HepG2 (cell line): ENCODE measurements at regions not wholly inside any gene's neighbourhood (a gene's known extent, or its start where the extent isn't known, plus 50 kb on each side); places are given as distances from the start of the nearest gene placed in this dataset.

ENCODE experiments used
- ATAC-seq: fragments of 200-7000 bp; cut with Tn5 transposase; 3 replicates; pipeline ENCODE4 v1.9.1; 2020; ENCODE audit warnings: mild to moderate bottlenecking, moderate library complexity
- BruUV-seq: library from RNA; stranded (reverse); fragments of 400-500 nt; replicated peaks from 2 replicates; lab custom pipeline; 2021; lab: Mats Ljungman, UMichigan
- CTCF ChIA-PET: fragments of 300-600 bp; formaldehyde crosslinking; extraction: SDS; loops from one replicate; lab custom pipeline; 2021; ENCODE audit warnings: low total read pairs, inconsistent platforms, low intra/inter-chr PET ratio; lab: Yijun Ruan, JAX
- POLR2A ChIA-PET: fragments of 350-600 bp; sonication (Branson Sonifier 250); formaldehyde crosslinking; loops from one replicate; lab custom pipeline; 2020; ENCODE audit warnings: antibody characterized with exemption, inconsistent platforms; lab: Yijun Ruan, JAX
- DNase-seq: peaks from one replicate; pipeline ENCODE4 v3.0.0-alpha.2; 2015; ENCODE audit warnings: low spot score
- FAIRE-seq: peaks from 3 replicates; lab custom pipeline; 2011; peaks lifted over from hg19 to GRCh38; lab: Jason Lieb, UNC
- H2AFZ ChIP-seq: one replicate; pipeline ENCODE4 v1.6.1; 2011; ENCODE audit warnings: low read length, inconsistent platforms
- H3K27ac ChIP-seq: fragments of 300-600 bp; 3 replicates; pipeline ENCODE4 v1.8.0; 2011; ENCODE audit warnings: mixed run types, mild to moderate bottlenecking, mixed read lengths, low read length, inconsistent platforms; ENCODE audit not compliant: insufficient read depth; ENCODE audit errors: extremely low read length
- H3K27me3 ChIP-seq, 2 experiments: fragments of 200-600 bp in 1 of 2; 2 replicates in 1 of 2; 3 replicates in 1 of 2; pipeline versions ENCODE4 v1.6.0 to v1.8.0; 2011; ENCODE audit warnings: low read length in 2 of 2, mild to moderate bottlenecking in 2 of 2, moderate library complexity in 2 of 2, inconsistent platforms in 1 of 2; ENCODE audit not compliant: insufficient read depth in 2 of 2, control insufficient read depth in 1 of 2
- H3K36me3 ChIP-seq, 2 experiments: fragments of 200-600 bp in 1 of 2; replicated peaks in 1 of 2; 2 replicates in 1 of 2; 3 replicates in 1 of 2; pipeline versions ENCODE4 v1.5.1 to v1.8.0; 2011; ENCODE audit warnings: low read length in 2 of 2, inconsistent platforms in 1 of 2; ENCODE audit not compliant: insufficient read depth in 2 of 2, control insufficient read depth in 1 of 2
- H3K4me1 ChIP-seq: 2 replicates; pipeline ENCODE4 v1.5.1; 2012; ENCODE audit warnings: low read length, inconsistent platforms; ENCODE audit not compliant: insufficient read depth
- H3K4me2 ChIP-seq: 2 replicates; pipeline ENCODE4 v1.6.0; 2011; ENCODE audit warnings: low read depth, low read length, inconsistent platforms
- H3K4me3 ChIP-seq, 3 experiments: fragments of 200-600 bp in 1 of 3; sonication (generic), shearing (Covaris generic) in 1 of 3; replicated peaks in 1 of 3; 2 replicates each; pipeline ENCODE4 v1.5.1; 2011 to 2016; ENCODE audit warnings: low read length in 3 of 3, inconsistent platforms in 2 of 3, low read depth in 2 of 3, mild to moderate bottlenecking in 2 of 3, control low read depth in 1 of 3, mixed read lengths in 1 of 3; ENCODE audit not compliant: insufficient read depth in 1 of 3
- H3K79me2 ChIP-seq: one replicate; pipeline ENCODE4 v1.6.1; 2011; ENCODE audit warnings: low read length, inconsistent platforms; ENCODE audit not compliant: insufficient read depth
- H3K9ac ChIP-seq: 2 replicates; pipeline ENCODE4 v1.6.0; 2011; ENCODE audit warnings: mild to moderate bottlenecking, low read depth, low read length, inconsistent platforms; ENCODE audit not compliant: insufficient read depth
- H3K9me3 ChIP-seq: 2 replicates; pipeline ENCODE4 v1.5.1; 2012; ENCODE audit warnings: mild to moderate bottlenecking, low read length
- H4K20me1 ChIP-seq: 2 replicates; pipeline ENCODE4 v1.6.0; 2011; ENCODE audit warnings: inconsistent platforms, mild to moderate bottlenecking, low read length, moderate library complexity; ENCODE audit not compliant: insufficient read depth
- ELK4 ChIP-seq: sonication (generic); formaldehyde crosslinking; IDR thresholded peaks from 2 replicates; pipeline ENCODE4 v1.9.0; 2021; ENCODE audit warnings: missing genetic modification reagents, borderline replicate concordance
- GABPA ChIP-seq, 2 experiments: IDR thresholded peaks; 2 replicates each; pipeline ENCODE4 v1.6.1; 2011 to 2016; ENCODE audit warnings: low read depth in 2 of 2, low read length in 1 of 2, missing biosample characterization in 1 of 2, missing genetic modification characterization in 1 of 2
- MAZ ChIP-seq, 2 experiments: sonication (generic) in 1 of 2; formaldehyde crosslinking in 1 of 2; IDR thresholded peaks; 2 replicates each; pipeline versions ENCODE4 v1.5.0 to v1.6.1; 2012 to 2020; ENCODE audit warnings: low read depth in 2 of 2, mild to moderate bottlenecking in 2 of 2, borderline replicate concordance in 1 of 2, improper control_type of control experiment in 1 of 2, low read length in 1 of 2, missing genetic modification reagents in 1 of 2, moderate library complexity in 1 of 2
- SAP130 ChIP-seq: IDR thresholded peaks from 2 replicates; pipeline ENCODE4 v1.6.1; 2016; ENCODE audit warnings: low read depth
- SPEN ChIP-seq: sonication (generic); formaldehyde crosslinking; IDR thresholded peaks from 2 replicates; pipeline ENCODE4 v1.5.1; 2020; ENCODE audit warnings: low read depth, mild to moderate bottlenecking, missing genetic modification reagents
- ZNF292 ChIP-seq: sonication (generic); formaldehyde crosslinking; IDR thresholded peaks from 2 replicates; pipeline ENCODE4 v1.8.1; 2022; ENCODE audit warnings: mild to moderate bottlenecking, low read depth, missing genetic modification reagents, borderline replicate concordance
- ZNF33B ChIP-seq: sonication (generic); formaldehyde crosslinking; IDR thresholded peaks from 2 replicates; pipeline ENCODE4 v1.5.1; 2020; ENCODE audit warnings: mild to moderate bottlenecking, missing genetic modification reagents
- ZNF512B ChIP-seq: sonication (generic); formaldehyde crosslinking; IDR thresholded peaks from 2 replicates; pipeline ENCODE4 v1.5.1; 2020; ENCODE audit warnings: missing genetic modification reagents, mild to moderate bottlenecking, borderline replicate concordance
- ZNF547 ChIP-seq: sonication (generic); formaldehyde crosslinking; IDR thresholded peaks from 2 replicates; pipeline ENCODE4 v1.5.1; 2020; ENCODE audit warnings: mild to moderate bottlenecking, missing genetic modification reagents
- ZNF614 ChIP-seq: IDR thresholded peaks from 2 replicates; pipeline ENCODE4 v1.6.1; 2018; ENCODE audit warnings: missing biosample characterization, missing genetic modification reagents, inconsistent platforms, borderline replicate concordance
- ZZZ3 ChIP-seq: sonication (generic); formaldehyde crosslinking; IDR thresholded peaks from 2 replicates; pipeline ENCODE4 v1.4.0; 2020; ENCODE audit warnings: missing genetic modification reagents, mild to moderate bottlenecking, borderline replicate concordance
- WGBS: methylation state at CpG from one replicate; pipeline ENCODE4 v1.1.6; 2017; ENCODE audit warnings: low lambda C conversion rate; 5-methylcytosine and 5-hydroxymethylcytosine counted together
- in situ Hi-C: cut with HindIII; loops from 2 replicates; pipeline ENCODE4 v1.10.0; 2017; ENCODE audit warnings: low pct_unique_long_range_greater_than_20kb; ENCODE audit not compliant: extremely low pct_ligation_motif_present
- intact Hi-C: fragments of 100-400 bp; cut with micrococcal nuclease; formaldehyde crosslinking; loops from one replicate; pipeline ENCODE4 v1.10.0; 2022; ENCODE audit not compliant: unreplicated experiment

- FAIRE-seq (no peak), DNase-seq (no peak), ATAC-seq (no peak)
- TF ChIP-seq ELK4 (CRISPR knock-in tag) (no peak), MAZ (IDR thresholded peaks at IDR 0.05; ENCODE audit: borderline replicate concordance, low read depth, low read length) (no peak), MAZ (CRISPR knock-in tag; IDR thresholded peaks at IDR 0.05; ENCODE audit: low read depth) (0 out of 2 replicates have a peak, but pooled peaks have one; percentile 30)
- ChIA-PET POLR2A (interaction anchor here (4.2 to 4.6 kb wide), 3 partner anchors 8 to 96 kb away, joined by 24 to 126 read pairs (median 44); partner anchors contain the start of gene ACSL3), CTCF (no interaction called here)
- Histone ChIP-seq H3K4me3 (no peak overlapping the region), H3K27me3 (no peaks in the 10 kb centered on the region), H3K4me1 (peaks cover 61% of the 10 kb centered on the region), H2AFZ (no peak overlapping the region), H3K36me3 (no peaks in the 10 kb centered on the region), H3K4me2 (no peak overlapping the region), H3K9ac (no peak overlapping the region), H4K20me1 (no peaks in the 10 kb centered on the region), H3K27ac (no peak overlapping the region), H3K9me3 (no peaks in the 10 kb centered on the region), H3K79me2 (no peaks in the 10 kb centered on the region)
- 92% methylated on average over 2 of the region's 2 CpGs for WGBS
- no TSS peak for BruUV-seq
- intact Hi-C loops, result no loop called here
- in situ Hi-C loops, result no loop called here
Observed at GRCh38 chr2:222804351-222804750, 56.5 kb upstream of the ACSL3 start.

GRCh38 chr2:222805591-222806304 is 55.1 kb upstream of the ACSL3 start:
- CTCF ChIA-PET, result interaction anchor here (1.0 kb wide), 1 partner anchor 9 kb away, joined by 3 read pairs; no protein-coding TSS in a partner anchor
- FAIRE-seq (no peak), ATAC-seq (peak; percentile 93), DNase-seq (peak; percentile 74)
- peak overlapping the region; percentile 81 for H3K27ac ChIP-seq
- no peaks in the 10 kb centered on the region for H3K79me2 ChIP-seq
- BruUV-seq, result TSS peak; percentile 95
- peaks cover 49% of the 10 kb centered on the region for H3K4me1 ChIP-seq
- H3K36me3 ChIP-seq, result no peaks in the 10 kb centered on the region
- peak overlapping the region; percentile 90 for H3K4me2 ChIP-seq
- no peaks in the 10 kb centered on the region for H4K20me1 ChIP-seq
- H3K27me3 ChIP-seq, result no peaks in the 10 kb centered on the region
- POLR2A ChIA-PET, result interaction anchor here (1.0 to 4.6 kb wide), 18 partner anchors 9 to 98 kb away, joined by 3 to 126 read pairs (median 6); partner anchors contain the start of gene ACSL3
- intact Hi-C loops (loop anchor here (1.0 to 2.0 kb wide), 2 partner anchors 8 to 55 kb away; partner anchors contain the start of gene ACSL3), in situ Hi-C loops (no loop called here)
- H2AFZ ChIP-seq, result peak overlapping the region; percentile 75
- H3K4me3 ChIP-seq, result peak overlapping the region; percentile 29 to 52 (median 34)
- no peaks in the 10 kb centered on the region for H3K9me3 ChIP-seq
- WGBS, result 12% methylated on average over 8 of the region's 8 CpGs
- peak overlapping the region; percentile 74 for H3K9ac ChIP-seq
- no peak for TF ChIP-seq GABPA (IDR thresholded peaks at IDR 0.05; ENCODE audit: low read depth, low read length)
- peak; percentile 39; the same call in 1 of the 2 replicates for TF ChIP-seq GABPA (CRISPR knock-in tag; IDR thresholded peaks at IDR 0.05; ENCODE audit: low read depth)
- TF ChIP-seq ZNF292 (CRISPR knock-in tag), result peak; percentile 81; the same call in 1 of the 2 replicates
- TF ChIP-seq ZNF614 (CRISPR knock-in tag), result 0 out of 2 replicates have a peak, but pooled peaks have one; percentile 36
- TF ChIP-seq SPEN (CRISPR knock-in tag), result 0 out of 2 replicates have a peak, but pooled peaks have one; percentile 37
- TF ChIP-seq SAP130 (CRISPR knock-in tag), result peak; percentile 55
- TF ChIP-seq ZNF512B (CRISPR knock-in tag), result 0 out of 2 replicates have a peak, but pooled peaks have one; percentile 49
- TF ChIP-seq ZNF33B (CRISPR knock-in tag), result peak; percentile 90
- TF ChIP-seq ZNF547 (CRISPR knock-in tag), result peak; percentile 66; the same call in 1 of the 2 replicates
- TF ChIP-seq ZZZ3 (CRISPR knock-in tag), result no peak
